Stimulated activated memory B cell treated with anti-CD40 and anti-IgM and Interleukin-4, amounts not matched to agents 10 μg/mL and 1 μg/mL and 100 μg/mL, for 72 hours (primary cell): ENCODE measurements at regions not wholly inside any gene's neighbourhood (a gene's known extent, or its start where the extent isn't known, plus 50 kb on each side); places are given as distances from the start of the nearest gene placed in this dataset.

Source experiments
- ATAC-seq: fragments of 150-1000 bp; cut with Tn5 transposase; 2 replicates; pipeline ENCODE4 v1.10.0; 2021
- H3K27ac Mint-ChIP-seq: one replicate; pipeline ENCODE4 v1.8.0; 2022; ENCODE audit warnings: mild to moderate bottlenecking, mixed read lengths
- H3K27me3 Mint-ChIP-seq: one replicate; pipeline ENCODE4 v1.8.0; 2022; ENCODE audit warnings: mixed read lengths
- H3K36me3 Mint-ChIP-seq: one replicate; pipeline ENCODE4 v1.8.0; 2022; ENCODE audit warnings: mixed read lengths
- H3K4me1 Mint-ChIP-seq: one replicate; pipeline ENCODE4 v1.8.0; 2022; ENCODE audit warnings: mixed read lengths
- H3K4me3 Mint-ChIP-seq: one replicate; pipeline ENCODE4 v1.8.0; 2022; ENCODE audit warnings: mild to moderate bottlenecking, moderate library complexity, mixed read lengths
- H3K9me3 Mint-ChIP-seq: one replicate; pipeline ENCODE4 v1.8.0; 2022; ENCODE audit warnings: mixed read lengths

DNA sequence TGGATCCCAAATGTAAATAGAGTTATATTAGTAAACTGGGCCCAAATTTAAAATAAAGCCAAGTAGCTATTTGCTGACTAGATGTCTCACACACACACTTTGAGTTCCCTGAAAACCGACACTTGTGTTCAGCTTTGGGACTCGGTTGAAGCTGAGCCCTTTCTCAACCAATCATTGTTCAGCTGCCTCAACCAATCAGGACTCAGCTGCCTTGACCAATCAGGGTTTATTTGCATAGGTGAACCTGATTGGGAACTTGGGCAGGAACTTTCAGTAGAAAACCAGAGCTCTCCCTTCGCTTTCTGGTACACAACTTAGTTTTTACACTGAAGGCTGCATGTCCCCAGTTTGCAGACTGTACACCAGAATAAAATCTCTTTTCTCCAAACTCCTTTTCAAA is 301.7 kb downstream of the FOXA2 start:
- ATAC-seq, result no peak
- Mint-ChIP-seq H3K4me3 (no peak overlapping the region), H3K4me1 (no peaks in the 10 kb centered on the region), H3K36me3 (no peaks in the 10 kb centered on the region), H3K27me3 (no peaks in the 10 kb centered on the region), H3K27ac (no peak overlapping the region), H3K9me3 (no peaks in the 10 kb centered on the region)

GRCh38 chr20:22274330-22274729 is 310.0 kb downstream of the FOXA2 start:
- no peaks in the 10 kb centered on the region for H3K36me3 Mint-ChIP-seq
- H3K4me3 Mint-ChIP-seq, result no peak overlapping the region
- no peaks in the 10 kb centered on the region for H3K27me3 Mint-ChIP-seq
- H3K9me3 Mint-ChIP-seq, result peaks cover 4% of the 10 kb centered on the region
- no peaks in the 10 kb centered on the region for H3K4me1 Mint-ChIP-seq
- no peak overlapping the region for H3K27ac Mint-ChIP-seq
- no peak for ATAC-seq

GRCh38 chr20:22268675-22269074 is 315.7 kb downstream of the FOXA2 start:
- H3K27ac Mint-ChIP-seq, result no peak overlapping the region
- ATAC-seq, result no peak
- H3K36me3 Mint-ChIP-seq, result no peaks in the 10 kb centered on the region
- no peak overlapping the region for H3K4me3 Mint-ChIP-seq
- no peaks in the 10 kb centered on the region for H3K4me1 Mint-ChIP-seq
- no peaks in the 10 kb centered on the region for H3K27me3 Mint-ChIP-seq
- H3K9me3 Mint-ChIP-seq, result peaks cover 2% of the 10 kb centered on the region

DNA sequence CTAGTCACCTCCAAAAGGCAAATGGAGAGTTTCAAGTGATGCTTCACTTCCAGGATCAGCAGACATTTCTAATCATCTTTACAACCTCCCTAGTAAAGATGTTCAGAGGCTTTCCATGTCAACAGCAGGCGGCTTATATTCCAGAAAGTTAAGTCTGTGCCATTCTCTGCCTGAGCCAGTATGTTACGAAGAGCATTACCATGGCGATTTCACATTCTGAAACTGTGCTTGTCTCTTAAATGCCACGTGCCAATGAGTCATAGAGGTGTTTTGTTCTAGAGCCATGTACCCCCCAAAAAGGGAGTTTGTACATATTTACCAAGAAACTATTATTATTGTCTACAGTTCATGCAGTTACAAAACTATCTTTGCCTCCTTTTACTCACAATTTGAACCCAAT is 319.5 kb downstream of the FOXA2 start:
- H3K27me3 Mint-ChIP-seq, result no peaks in the 10 kb centered on the region
- no peak for ATAC-seq
- H3K27ac Mint-ChIP-seq, result no peak overlapping the region
- no peak overlapping the region for H3K4me3 Mint-ChIP-seq
- H3K36me3 Mint-ChIP-seq, result no peaks in the 10 kb centered on the region
- H3K9me3 Mint-ChIP-seq, result peaks cover 2% of the 10 kb centered on the region
- no peaks in the 10 kb centered on the region for H3K4me1 Mint-ChIP-seq

- no peaks in the 10 kb centered on the region for H3K27me3 Mint-ChIP-seq
- no peaks in the 10 kb centered on the region for H3K36me3 Mint-ChIP-seq
- H3K27ac Mint-ChIP-seq, result no peak overlapping the region
- no peaks in the 10 kb centered on the region for H3K9me3 Mint-ChIP-seq
- ATAC-seq, result no peak
- no peak overlapping the region for H3K4me3 Mint-ChIP-seq
- no peaks in the 10 kb centered on the region for H3K4me1 Mint-ChIP-seq
Observed at GRCh38 chr20:22260506-22260905, 323.9 kb downstream of the FOXA2 start.

- no peak for ATAC-seq
- no peaks in the 10 kb centered on the region for H3K9me3 Mint-ChIP-seq
- no peaks in the 10 kb centered on the region for H3K27me3 Mint-ChIP-seq
- no peaks in the 10 kb centered on the region for H3K36me3 Mint-ChIP-seq
- H3K4me1 Mint-ChIP-seq, result no peaks in the 10 kb centered on the region
- H3K4me3 Mint-ChIP-seq, result no peak overlapping the region
- no peak overlapping the region for H3K27ac Mint-ChIP-seq
Observed at GRCh38 chr20:22257912-22258311, 326.5 kb downstream of the FOXA2 start.

DNA sequence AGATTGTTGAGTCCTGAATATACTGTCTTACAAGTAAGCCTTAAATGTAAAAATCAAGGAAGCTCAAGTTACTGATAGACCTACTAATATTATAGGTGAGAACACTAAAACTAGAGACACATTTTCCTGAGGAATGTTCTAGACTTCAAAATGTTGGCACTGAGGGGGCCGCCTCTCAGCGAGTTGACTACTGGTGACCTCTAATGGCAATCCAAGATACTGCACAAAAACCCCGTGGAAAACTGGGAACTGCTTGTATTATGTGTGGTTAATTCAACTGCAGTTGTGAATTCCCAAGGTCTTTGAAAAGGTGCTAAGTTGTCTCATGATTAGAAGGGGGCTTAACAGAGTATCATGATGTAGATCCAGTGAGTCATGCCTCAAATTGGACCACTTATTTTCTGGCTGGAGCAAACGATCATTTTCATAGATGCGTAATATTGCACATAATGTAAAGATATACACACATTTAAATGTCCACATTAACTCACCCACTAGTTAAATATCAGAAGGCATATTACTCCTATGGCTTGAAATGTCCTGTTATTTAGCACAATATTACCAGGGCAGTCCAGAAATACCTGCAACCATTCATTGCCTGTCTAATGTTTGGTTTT is 336.2 kb downstream of the FOXA2 start:
- no peaks in the 10 kb centered on the region for H3K4me1 Mint-ChIP-seq
- no peak overlapping the region for H3K27ac Mint-ChIP-seq
- H3K9me3 Mint-ChIP-seq, result no peaks in the 10 kb centered on the region
- no peak for ATAC-seq
- no peaks in the 10 kb centered on the region for H3K36me3 Mint-ChIP-seq
- no peak overlapping the region for H3K4me3 Mint-ChIP-seq
- H3K27me3 Mint-ChIP-seq, result no peaks in the 10 kb centered on the region

DNA sequence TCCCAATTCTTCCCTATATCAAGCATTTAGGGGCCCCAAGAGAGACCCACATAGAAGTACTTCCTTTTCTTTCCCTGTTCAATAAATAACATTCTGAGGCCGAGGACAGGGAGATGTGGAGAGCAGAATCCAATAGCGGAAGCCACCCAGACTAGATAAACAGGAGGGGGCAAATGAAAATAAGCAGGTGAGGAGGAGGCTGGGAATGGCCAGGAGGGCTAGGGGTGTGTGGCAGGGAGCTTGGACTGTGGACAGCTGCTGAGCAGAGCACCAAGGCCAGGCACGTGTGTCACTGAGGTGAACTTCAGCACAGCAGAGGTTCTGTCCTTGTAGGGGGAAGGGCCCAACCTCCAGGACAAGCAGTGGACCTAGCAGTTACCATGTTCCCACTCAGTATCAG is 339.2 kb downstream of the FOXA2 start:
- H3K4me3 Mint-ChIP-seq, result no peak overlapping the region
- H3K4me1 Mint-ChIP-seq, result no peaks in the 10 kb centered on the region
- H3K36me3 Mint-ChIP-seq, result no peaks in the 10 kb centered on the region
- ATAC-seq, result no peak
- H3K27ac Mint-ChIP-seq, result no peak overlapping the region
- H3K27me3 Mint-ChIP-seq, result no peaks in the 10 kb centered on the region
- H3K9me3 Mint-ChIP-seq, result no peaks in the 10 kb centered on the region

- Mint-ChIP-seq H3K27me3 (no peaks in the 10 kb centered on the region), H3K4me3 (no peak overlapping the region), H3K9me3 (no peaks in the 10 kb centered on the region), H3K36me3 (no peaks in the 10 kb centered on the region), H3K27ac (no peak overlapping the region), H3K4me1 (no peaks in the 10 kb centered on the region)
- no peak for ATAC-seq
Observed at GRCh38 chr20:22243067-22243466, 341.3 kb downstream of the FOXA2 start.

- H3K4me3 Mint-ChIP-seq, result no peak overlapping the region
- no peaks in the 10 kb centered on the region for H3K27me3 Mint-ChIP-seq
- ATAC-seq, result no peak
- H3K36me3 Mint-ChIP-seq, result no peaks in the 10 kb centered on the region
- no peaks in the 10 kb centered on the region for H3K9me3 Mint-ChIP-seq
- H3K27ac Mint-ChIP-seq, result no peak overlapping the region
- H3K4me1 Mint-ChIP-seq, result no peaks in the 10 kb centered on the region
Observed at GRCh38 chr20:22241609-22242008, 342.8 kb downstream of the FOXA2 start.

DNA sequence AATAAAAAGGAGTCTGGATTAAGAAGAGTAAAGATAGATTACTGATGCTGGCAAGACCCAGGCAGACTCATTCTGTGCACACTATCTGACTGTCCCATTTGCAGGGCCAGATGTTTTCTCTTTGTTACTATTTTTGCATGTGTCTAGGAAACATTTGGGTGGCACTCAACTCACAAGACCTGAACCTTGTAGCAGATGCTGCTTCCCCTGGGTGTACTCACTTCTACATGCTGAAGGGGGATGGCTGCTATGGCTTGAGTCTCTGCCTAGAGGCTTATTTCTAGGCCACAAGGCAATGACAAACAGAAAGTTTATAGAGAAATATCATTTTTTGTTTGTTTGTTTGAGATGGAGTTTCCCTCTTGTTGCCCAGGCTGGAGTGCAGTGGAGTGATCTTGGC is 351.4 kb downstream of the FOXA2 start:
- H3K27ac Mint-ChIP-seq, result no peak overlapping the region
- no peak for ATAC-seq
- no peaks in the 10 kb centered on the region for H3K9me3 Mint-ChIP-seq
- H3K4me1 Mint-ChIP-seq, result no peaks in the 10 kb centered on the region
- no peak overlapping the region for H3K4me3 Mint-ChIP-seq
- H3K36me3 Mint-ChIP-seq, result no peaks in the 10 kb centered on the region
- H3K27me3 Mint-ChIP-seq, result no peaks in the 10 kb centered on the region

DNA sequence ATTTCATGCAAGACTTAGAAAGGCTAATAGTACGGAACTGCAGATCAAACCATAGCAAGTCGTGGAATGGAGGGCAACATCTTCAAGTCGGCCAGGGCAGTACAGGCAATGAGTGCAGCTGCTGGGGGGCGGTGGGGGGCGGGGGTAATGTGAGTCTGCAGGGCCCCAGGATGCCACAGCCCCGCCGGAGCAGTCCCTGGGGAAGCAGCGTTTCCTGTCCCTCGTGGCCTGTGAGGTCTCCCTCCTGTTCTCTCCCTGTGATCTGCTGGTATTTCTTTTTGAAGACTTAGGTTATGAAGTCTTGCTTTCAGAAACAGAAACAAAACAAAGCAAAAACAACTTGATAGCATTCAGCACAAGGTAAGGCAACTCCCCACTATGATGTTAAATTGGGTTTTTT is 351.9 kb downstream of the FOXA2 start:
- H3K36me3 Mint-ChIP-seq, result no peaks in the 10 kb centered on the region
- H3K4me3 Mint-ChIP-seq, result no peak overlapping the region
- no peak for ATAC-seq
- no peaks in the 10 kb centered on the region for H3K9me3 Mint-ChIP-seq
- H3K27me3 Mint-ChIP-seq, result no peaks in the 10 kb centered on the region
- no peak overlapping the region for H3K27ac Mint-ChIP-seq
- no peaks in the 10 kb centered on the region for H3K4me1 Mint-ChIP-seq

DNA sequence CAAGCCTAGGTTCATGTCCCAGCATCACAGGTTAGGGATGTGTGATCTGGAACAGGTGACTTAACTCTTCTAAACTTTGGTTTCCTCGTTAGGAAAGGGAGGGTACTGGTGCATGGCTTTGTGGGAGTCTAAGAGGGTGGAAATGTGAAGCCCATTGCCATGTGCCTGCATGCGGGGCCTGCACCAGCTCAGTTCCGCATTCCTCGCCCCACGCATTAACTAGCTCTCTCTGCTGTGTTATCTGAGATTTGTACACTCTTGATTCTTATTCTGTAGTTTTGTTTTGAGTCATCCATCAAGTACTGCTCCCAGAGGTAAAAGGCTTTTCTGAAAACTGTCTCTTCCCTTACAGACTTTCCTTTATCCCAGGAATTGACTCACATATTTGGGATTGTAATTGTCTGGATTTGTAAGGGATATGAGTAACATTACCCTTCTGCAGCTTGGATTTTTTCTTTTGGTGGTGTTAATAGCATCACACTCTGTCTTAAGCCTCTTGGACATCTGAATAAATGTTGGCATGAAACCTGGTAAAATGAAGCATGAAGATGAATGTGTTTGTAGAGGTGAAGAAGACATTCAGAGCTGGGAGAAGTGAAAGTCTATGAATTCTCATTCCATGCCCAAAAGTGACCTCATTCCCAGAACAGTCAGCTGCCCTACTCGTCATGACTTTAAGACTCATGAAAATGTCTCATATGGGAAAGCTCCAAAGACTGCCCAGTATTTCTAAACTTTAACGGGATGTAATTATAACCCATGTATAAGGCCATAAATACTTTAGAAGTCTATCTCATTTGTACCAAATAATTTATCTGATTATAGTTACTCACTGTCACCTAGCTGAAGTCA is 357.3 kb downstream of the FOXA2 start:
- no peak for ATAC-seq
- H3K9me3 Mint-ChIP-seq, result no peaks in the 10 kb centered on the region
- no peak overlapping the region for H3K27ac Mint-ChIP-seq
- no peaks in the 10 kb centered on the region for H3K27me3 Mint-ChIP-seq
- no peaks in the 10 kb centered on the region for H3K4me1 Mint-ChIP-seq
- H3K36me3 Mint-ChIP-seq, result no peaks in the 10 kb centered on the region
- no peak overlapping the region for H3K4me3 Mint-ChIP-seq

DNA sequence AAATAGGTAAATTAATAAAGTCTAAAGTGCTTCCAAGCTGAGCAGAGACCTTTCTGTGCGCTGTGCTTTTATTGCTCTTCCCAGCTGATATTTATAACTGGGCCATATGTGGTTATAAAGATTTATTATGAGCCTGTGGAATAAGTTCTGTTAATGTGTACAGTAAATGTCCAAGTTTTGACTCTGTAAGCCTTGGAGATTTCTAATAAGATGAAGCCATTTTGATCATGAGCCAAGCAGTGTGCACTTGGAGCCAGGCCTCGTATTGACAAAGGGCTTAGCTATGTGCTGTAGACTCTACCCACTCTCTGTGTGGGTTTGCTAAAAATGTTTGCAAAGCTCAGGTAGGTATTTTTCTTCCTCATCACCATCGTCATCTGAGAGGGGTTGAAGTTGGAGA is 361.1 kb downstream of the FOXA2 start:
- H3K9me3 Mint-ChIP-seq, result no peaks in the 10 kb centered on the region
- no peak overlapping the region for H3K27ac Mint-ChIP-seq
- no peak overlapping the region for H3K4me3 Mint-ChIP-seq
- no peaks in the 10 kb centered on the region for H3K27me3 Mint-ChIP-seq
- no peaks in the 10 kb centered on the region for H3K4me1 Mint-ChIP-seq
- ATAC-seq, result no peak
- H3K36me3 Mint-ChIP-seq, result no peaks in the 10 kb centered on the region

- peaks cover 3% of the 10 kb centered on the region for H3K9me3 Mint-ChIP-seq
- no peak for ATAC-seq
Observed at GRCh38 chr20:22217712-22218352, 366.5 kb downstream of the FOXA2 start.

DNA sequence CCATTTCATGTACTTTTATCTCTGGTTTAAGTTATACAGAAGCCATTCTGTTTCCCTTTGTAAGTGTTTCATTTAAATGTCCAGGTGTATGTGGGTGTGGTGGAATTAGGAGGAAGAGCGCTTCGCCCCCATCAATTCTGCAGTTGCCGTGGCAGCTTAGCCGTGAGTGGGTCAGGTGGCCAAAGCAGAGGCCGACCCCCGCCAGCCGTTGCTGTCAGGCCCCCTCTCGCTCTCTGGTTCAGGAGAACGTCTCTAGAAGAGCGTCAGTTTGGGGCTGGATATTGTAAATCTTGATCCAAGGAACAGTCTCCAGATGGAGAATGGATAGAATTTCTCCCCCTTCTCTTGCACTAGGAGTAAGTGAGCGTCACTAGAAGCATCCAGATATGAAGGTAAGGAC is 367.4 kb downstream of the FOXA2 start:
- Mint-ChIP-seq H3K4me1 (no peaks in the 10 kb centered on the region), H3K27me3 (no peaks in the 10 kb centered on the region), H3K4me3 (no peak overlapping the region), H3K9me3 (peaks cover 3% of the 10 kb centered on the region), H3K36me3 (no peaks in the 10 kb centered on the region), H3K27ac (no peak overlapping the region)
- no peak for ATAC-seq

More at GRCh38 chr20:22217712-22218352, 366.5 kb downstream of the FOXA2 start:
- Mint-ChIP-seq H3K4me1 (no peaks in the 10 kb centered on the region), H3K4me3 (no peak overlapping the region), H3K27ac (no peak overlapping the region), H3K36me3 (no peaks in the 10 kb centered on the region), H3K27me3 (no peaks in the 10 kb centered on the region)
